HG03571 (cell line): ENCODE measurements at regions not wholly inside any gene's neighbourhood (a gene's known extent, or its start where the extent isn't known, plus 50 kb on each side); places are given as distances from the start of the nearest gene placed in this dataset.
"Not testable (repeated sequence)": the region's sequence is repeated elsewhere in the genome, so short reads cannot be mapped to it uniquely, and the experiment has no call there.

Source experiments
- ATAC-seq: cut with Tn5 transposase; IDR thresholded peaks from one replicate; pipeline ENCODE4 v1.9.1; 2021; ENCODE audit not compliant: unreplicated experiment

GRCh38 chr6:113701552-113702254, 155.4 kb upstream of the MARCKS start:
- ATAC-seq: no peak

- ATAC-seq: no peak
These were observed 150.0 kb upstream of the MARCKS start for GRCh38 chr6:113707194-113707593.

GRCh38 chr6:113709936-113710509, 147.1 kb upstream of the MARCKS start:
- ATAC-seq: no peak

DNA sequence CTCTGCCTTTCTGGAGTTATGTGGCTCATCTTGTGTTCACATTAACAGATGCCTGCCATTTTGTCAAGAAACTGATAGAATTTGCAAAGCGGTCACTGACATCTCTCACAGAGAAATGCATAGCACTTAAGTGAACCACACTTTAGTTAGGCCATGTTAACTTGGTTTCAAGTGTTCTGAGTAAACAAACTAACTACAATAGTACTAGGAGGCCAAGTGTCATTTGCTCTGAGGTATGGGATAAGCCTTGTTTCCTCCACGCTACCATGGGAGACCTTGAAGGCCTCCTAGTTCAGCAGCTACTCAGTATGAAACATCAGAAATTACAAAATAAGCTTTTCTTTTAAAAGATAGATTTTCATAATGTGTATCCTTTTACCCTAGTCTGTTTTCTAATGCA, 143.5 kb upstream of the MARCKS start:
- ATAC-seq: no peak

GRCh38 chr6:113718588-113718987, 138.6 kb upstream of the MARCKS start:
- no peak for ATAC-seq

DNA sequence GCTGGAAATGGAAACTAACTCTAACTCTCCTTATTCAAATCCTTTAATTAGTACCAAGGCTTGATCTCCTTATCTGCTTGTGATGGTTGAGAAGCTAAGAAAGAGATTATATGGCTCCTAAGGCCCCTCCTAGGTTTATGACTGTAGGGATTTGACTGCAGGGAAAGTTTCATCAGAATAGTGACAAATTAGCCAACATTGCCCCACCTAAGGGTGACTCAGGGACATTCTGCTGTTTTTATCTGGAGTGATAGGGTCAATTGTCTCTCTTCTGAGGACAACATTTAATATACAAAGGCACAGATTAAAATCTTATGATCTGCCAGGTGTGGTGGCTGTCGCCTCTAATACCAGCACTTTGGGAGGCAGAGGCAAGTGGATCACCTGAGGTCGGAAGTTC, 138.1 kb upstream of the MARCKS start:
- no peak for ATAC-seq

DNA sequence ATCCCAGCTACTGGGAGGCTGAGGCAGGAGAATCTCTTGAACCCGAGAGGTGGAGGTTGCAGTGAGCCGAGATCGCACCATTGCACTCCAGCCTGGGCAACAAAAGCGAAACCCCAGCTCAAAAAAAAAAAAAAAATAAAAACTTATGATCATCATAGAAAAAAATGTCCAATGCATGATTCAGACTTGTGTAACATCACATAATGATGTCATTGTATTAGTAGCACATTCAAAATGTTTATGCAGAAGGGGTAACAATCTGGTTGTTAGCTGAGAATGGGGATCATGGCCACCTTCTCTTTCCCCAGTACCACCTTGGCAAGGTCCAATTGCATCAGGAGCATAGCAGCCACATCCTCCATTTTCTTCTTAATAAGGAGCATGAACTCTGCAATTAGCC, 137.6 kb upstream of the MARCKS start:
- ATAC-seq: no peak

DNA sequence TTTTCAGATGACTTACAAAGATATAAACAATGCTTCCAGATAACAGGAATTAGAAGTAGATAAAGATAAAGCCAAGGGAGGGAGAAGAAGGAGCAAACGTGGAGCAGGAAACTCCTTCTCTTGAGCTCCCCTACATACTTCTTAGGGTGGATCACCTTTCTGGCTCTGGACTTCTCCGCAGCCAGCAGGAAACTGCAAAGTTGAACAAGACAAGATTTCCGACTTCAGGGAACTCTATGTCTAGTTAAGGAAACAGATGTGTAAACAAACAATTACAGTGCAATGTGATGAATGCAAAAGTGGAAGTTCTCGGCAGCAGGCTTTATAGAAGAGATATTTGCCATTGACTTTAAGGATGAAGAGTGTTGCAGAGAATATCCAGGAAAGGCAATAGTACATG, 134.0 kb upstream of the MARCKS start:
- ATAC-seq: no peak

GRCh38 chr6:113724927-113725326, 132.2 kb upstream of the MARCKS start:
- not testable (repeated sequence) for ATAC-seq

DNA sequence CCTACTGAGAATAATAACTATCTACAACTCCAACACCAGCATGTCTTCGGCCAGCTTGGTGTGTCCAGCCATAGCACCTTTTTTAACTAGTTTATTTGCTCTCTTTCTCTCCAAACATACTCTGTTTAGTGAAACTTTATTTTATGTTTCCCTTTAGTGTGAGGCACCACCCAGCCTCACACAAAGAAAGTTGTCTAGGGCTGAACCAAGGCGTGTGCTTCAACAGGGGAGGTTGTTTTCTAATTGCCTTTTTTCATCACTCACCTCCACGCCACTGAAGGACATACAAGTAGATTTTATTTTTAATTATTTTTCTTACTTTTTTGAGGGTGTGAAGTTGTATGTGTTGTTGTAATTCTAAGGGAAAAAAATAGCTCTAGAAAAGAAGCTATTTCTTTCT, 125.6 kb upstream of the MARCKS start:
- ATAC-seq: no peak

DNA sequence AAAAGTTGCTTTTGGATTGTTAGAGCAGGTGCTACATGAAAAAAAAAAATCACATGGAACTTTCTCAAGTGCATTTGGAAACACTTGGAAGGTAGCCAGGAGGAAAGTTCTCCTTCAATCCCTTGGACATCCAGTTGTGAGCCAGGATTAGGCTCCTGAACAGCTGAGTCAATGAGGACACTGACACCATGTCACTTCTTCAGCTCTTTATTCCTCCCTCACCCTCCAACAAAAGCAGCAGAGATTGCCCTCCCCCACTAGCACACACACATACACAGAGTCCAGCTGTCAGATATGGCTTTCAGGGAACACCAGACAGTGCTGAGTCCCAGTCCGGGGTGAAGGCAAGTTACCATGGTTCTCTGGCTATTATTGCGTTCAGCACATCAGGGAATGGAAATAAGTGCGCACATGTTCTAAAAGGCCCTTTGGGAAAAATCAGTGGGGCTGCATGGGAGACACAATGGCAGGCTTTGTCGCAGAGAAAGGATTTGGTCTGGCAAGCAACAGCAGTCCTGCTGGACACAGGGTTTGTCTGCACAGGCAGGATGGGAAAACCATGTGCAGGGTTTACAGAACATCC, 124.7 kb upstream of the MARCKS start:
- no peak for ATAC-seq

DNA sequence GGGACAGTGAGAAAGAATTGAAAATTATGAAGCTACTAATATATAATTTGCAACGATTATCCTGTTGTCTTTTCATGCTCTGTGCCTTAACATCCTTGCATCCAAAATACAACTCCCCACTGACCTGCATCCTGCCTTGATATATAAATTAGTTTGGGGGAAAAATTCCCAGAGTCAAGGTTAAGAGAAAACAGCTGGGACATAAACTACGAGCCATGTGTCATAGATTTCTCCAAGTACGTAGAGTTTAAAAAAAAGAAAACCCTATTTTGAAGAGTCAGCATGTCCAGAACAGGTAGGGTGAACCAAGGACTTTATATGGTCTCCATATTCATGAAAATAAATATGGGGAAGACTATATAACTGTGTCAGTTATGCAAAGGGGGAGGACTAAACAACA, 123.8 kb upstream of the MARCKS start:
- ATAC-seq: no peak

DNA sequence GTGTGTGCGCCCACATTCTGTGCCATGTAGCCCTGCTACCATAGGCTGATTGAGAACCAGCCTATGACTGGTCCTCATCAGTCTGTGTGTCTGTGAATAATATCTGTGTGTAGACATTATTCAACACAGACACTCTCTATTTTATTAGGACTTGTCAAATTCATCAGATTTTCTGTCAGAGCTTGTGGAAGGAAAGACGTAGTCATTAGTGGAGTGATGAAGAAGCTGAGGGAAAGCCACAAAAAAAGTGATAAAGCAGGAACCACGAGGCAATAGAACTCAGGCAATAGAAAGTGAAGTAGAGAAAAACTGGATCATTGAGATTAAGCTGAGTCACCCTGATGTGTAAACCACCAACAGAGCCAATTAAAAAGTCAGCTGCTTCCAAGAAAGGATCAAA, 122.2 kb upstream of the MARCKS start:
- no peak for ATAC-seq

DNA sequence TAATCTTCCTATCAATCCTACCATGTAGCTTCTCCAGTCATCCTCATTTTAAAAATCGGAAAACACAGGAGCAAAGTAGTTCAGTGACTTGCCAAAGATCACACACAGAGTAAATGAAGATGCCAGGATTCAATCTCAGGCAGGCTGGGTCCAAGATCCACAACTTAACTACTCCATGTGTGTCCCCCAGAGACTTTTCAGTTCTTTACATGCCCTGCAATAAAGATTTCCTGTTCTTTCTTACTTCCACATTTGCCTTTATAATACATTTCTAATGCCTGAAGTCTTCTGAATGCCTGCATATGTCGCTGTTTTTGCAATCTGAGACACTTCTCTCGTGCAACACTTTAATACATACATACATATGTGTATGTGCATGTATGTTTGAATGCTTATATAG, 121.7 kb upstream of the MARCKS start:
- ATAC-seq: no peak

DNA sequence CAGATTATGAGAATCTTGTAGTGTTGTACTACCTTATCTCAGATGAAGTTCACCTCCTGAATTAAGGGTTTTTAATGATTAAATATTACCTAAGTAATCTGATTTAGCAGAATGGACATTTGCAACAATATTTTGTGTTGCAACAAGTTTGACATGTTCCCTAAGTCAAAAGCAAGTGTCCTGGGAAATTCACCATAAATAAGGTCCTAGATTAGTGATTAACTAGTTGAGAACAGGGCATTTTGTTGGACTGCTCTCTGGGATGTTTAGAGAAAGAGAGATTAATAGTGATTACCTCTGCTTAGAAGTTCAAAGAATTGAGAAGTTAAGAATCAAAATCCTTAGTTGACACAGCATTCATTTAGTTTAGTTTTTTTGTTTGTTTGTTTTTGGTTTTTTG, 120.2 kb upstream of the MARCKS start:
- ATAC-seq: no peak

- no peak for ATAC-seq
These were observed 118.0 kb upstream of the MARCKS start for GRCh38 chr6:113739041-113739655.

DNA sequence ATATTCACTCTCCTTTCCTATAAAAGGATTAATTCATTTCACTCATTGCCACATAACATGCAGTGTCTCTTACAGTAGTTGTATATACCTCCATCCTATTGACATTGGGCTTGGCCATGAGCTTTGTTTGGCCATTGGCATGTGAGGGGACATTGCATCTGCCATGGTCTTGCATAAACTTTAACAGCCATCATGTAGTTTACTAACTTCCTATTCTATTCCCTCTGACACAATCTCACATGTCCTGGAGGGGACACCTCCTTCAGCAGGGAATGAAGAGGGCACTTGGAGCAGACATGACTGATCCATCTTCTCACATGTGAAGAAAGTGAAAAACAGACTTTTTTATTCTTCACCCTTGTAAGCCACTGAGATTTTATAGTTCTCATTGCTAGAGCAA, 115.5 kb upstream of the MARCKS start:
- no peak for ATAC-seq

GRCh38 chr6:113742342-113742741, 114.8 kb upstream of the MARCKS start:
- no peak for ATAC-seq

DNA sequence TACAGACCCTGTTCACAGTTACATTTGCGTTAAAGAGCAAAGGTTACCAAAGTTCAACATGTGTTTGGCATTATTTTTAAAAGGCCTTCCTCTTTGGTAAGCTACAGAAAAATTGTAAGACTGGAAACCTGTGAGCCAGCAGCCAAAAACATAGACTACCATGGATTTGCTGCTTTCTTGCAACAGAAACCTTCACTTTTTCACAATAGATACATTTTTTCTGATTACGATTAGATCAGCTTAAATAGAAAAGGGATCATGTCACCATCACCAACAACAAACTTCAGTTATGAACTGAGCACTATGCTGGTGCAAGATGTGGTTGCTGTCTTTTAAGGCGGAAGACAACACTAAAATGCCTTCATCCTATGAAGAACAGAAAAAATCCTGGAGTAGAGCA, 112.3 kb upstream of the MARCKS start:
- ATAC-seq: no peak

DNA sequence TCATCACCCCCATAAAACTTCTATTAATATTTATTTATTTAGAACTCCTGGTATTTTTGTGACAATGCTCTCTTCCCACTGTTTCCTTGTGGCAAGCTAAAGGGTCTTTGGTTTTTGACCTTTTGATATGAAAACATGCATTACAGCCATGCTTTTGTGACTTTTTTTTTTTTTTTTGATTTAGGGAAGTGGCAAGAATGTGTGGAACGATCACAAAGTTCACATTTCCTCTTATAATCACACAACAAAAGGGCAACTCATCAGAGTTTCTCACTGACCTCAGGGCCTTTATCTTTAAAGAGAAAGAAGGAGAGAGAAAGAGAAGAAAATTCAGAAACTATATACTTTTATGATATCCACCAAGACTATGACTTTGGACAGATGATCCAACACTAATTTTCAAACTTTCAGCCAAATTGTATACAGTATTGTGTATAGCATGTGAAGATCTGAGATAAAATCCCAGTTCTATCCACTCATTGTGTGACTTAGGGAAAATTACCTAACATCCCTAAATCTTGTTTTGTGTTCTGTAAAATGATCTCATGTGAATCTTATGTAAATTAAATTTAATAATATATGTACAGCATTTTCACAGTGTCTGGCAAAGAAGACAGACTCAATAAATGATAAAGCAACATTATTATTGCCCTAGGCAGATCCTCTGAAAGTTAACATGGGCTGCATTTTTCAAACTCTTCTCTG, 106.8 kb upstream of the MARCKS start:
- no peak for ATAC-seq

DNA sequence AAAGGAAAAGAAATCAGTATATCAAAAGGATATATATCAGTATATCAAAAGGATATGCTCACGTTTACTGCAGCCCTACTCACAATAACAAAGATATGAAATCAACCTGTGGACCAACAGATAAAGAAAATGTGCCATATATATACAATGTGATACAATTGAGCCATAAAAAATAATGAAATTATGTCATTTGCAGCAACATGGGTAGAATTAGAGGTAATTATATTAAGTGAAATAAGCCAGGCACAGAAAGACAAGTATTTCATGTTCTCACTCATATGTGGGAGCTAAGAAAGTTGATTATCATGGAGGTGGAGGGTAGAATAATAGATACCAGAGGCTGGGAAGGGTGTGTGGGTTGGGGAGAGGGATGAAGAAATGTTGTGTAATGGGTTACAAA, 102.9 kb upstream of the MARCKS start:
- no peak for ATAC-seq
